H9 (cell line): ENCODE measurements at regions not wholly inside any gene's neighbourhood (a gene's known extent, or its start where the extent isn't known, plus 50 kb on each side); places are given as distances from the start of the nearest gene placed in this dataset.

ENCODE experiments used
- DNase-seq: peaks from one replicate; pipeline ENCODE4 v3.0.0-alpha.2; 2017
- H2AFZ ChIP-seq: one replicate; pipeline ENCODE4 v1.6.1; 2013; ENCODE audit warnings: mild to moderate bottlenecking, low read length, control low read depth, moderate library complexity
- H2AK5ac ChIP-seq: 2 replicates; pipeline ENCODE4 v1.6.1; 2013; ENCODE audit warnings: low read length, control low read depth, mixed read lengths; ENCODE audit not compliant: insufficient read length
- H2BK120ac ChIP-seq: one replicate; pipeline ENCODE4 v1.6.1; 2013; ENCODE audit warnings: low read depth, mild to moderate bottlenecking, low read length, control low read depth, inconsistent platforms; ENCODE audit not compliant: poor library complexity, severe bottlenecking
- H2BK12ac ChIP-seq: 2 replicates; pipeline ENCODE4 v1.6.1; 2013; ENCODE audit warnings: low read length, control low read depth, mixed read lengths, low read depth; ENCODE audit not compliant: insufficient read length
- H2BK15ac ChIP-seq: 2 replicates; pipeline ENCODE4 v1.6.1; 2013; ENCODE audit warnings: low read depth, low read length, control low read depth
- H2BK20ac ChIP-seq: one replicate; pipeline ENCODE4 v1.6.1; 2013; ENCODE audit warnings: low read depth, mild to moderate bottlenecking, low read length, control low read depth, inconsistent platforms; ENCODE audit not compliant: poor library complexity, severe bottlenecking
- H2BK5ac ChIP-seq: 2 replicates; pipeline ENCODE4 v1.6.1; 2013; ENCODE audit warnings: low read length, control low read depth, mixed read lengths; ENCODE audit not compliant: insufficient read length
- H3K14ac ChIP-seq: 2 replicates; pipeline ENCODE4 v1.6.1; 2013; ENCODE audit warnings: low read length, control low read depth; ENCODE audit not compliant: insufficient read depth
- H3K18ac ChIP-seq: 2 replicates; pipeline ENCODE4 v1.6.1; 2013; ENCODE audit warnings: low read depth, mild to moderate bottlenecking, mixed read lengths, low read length, control low read depth; ENCODE audit not compliant: insufficient read length
- H3K23ac ChIP-seq: 2 replicates; pipeline ENCODE4 v1.6.1; 2013; ENCODE audit warnings: low read length, control low read depth, mixed read lengths, low read depth; ENCODE audit not compliant: insufficient read length
- H3K23me2 ChIP-seq: 2 replicates; pipeline ENCODE4 v1.6.1; 2013; ENCODE audit warnings: low read depth, mild to moderate bottlenecking, mixed read lengths, low read length, control low read depth; ENCODE audit not compliant: insufficient read length, poor library complexity, severe bottlenecking
- H3K27ac ChIP-seq: 2 replicates; pipeline ENCODE4 v1.5.1; 2013; ENCODE audit warnings: low read length, control low read depth, mixed read lengths, low read depth; ENCODE audit not compliant: insufficient read length
- H3K27me3 ChIP-seq: 2 replicates; pipeline ENCODE4 v1.6.1; 2013; ENCODE audit warnings: low read length, control low read depth, inconsistent platforms; ENCODE audit not compliant: insufficient read depth
- H3K4ac ChIP-seq: 2 replicates; pipeline ENCODE4 v1.6.1; 2013; ENCODE audit warnings: low read depth, mild to moderate bottlenecking, control low read depth, inconsistent platforms, low read length, moderate library complexity
- H3K4me1 ChIP-seq: 2 replicates; pipeline ENCODE4 v1.6.1; 2013; ENCODE audit warnings: low read length, control low read depth, inconsistent platforms; ENCODE audit not compliant: insufficient read depth
- H3K4me2 ChIP-seq: 2 replicates; pipeline ENCODE4 v1.6.1; 2013; ENCODE audit warnings: low read length, control low read depth, mixed read lengths; ENCODE audit not compliant: insufficient read length, insufficient read depth
- H3K56ac ChIP-seq: 2 replicates; pipeline ENCODE4 v1.6.1; 2013; ENCODE audit warnings: low read depth, mild to moderate bottlenecking, mixed read lengths, low read length, control low read depth; ENCODE audit not compliant: insufficient read length
- H3K79me1 ChIP-seq: 2 replicates; pipeline ENCODE4 v1.6.1; 2013; ENCODE audit warnings: low read depth, mild to moderate bottlenecking, moderate library complexity, low read length, control low read depth, inconsistent platforms; ENCODE audit not compliant: insufficient read depth, poor library complexity, severe bottlenecking
- H3K79me2 ChIP-seq: 2 replicates; pipeline ENCODE4 v1.6.1; 2013; ENCODE audit warnings: low read length, control low read depth, inconsistent platforms; ENCODE audit not compliant: insufficient read depth
- H3K9ac ChIP-seq: 2 replicates; pipeline ENCODE4 v1.6.1; 2013; ENCODE audit warnings: low read length, control low read depth, mixed read lengths; ENCODE audit not compliant: insufficient read length; ENCODE audit errors: extremely low read depth
- H3K9me3 ChIP-seq: one replicate; pipeline ENCODE4 v1.6.1; 2013; ENCODE audit warnings: low read depth, low read length, inconsistent platforms; ENCODE audit not compliant: control insufficient read depth
- H3T11ph ChIP-seq: one replicate; pipeline ENCODE4 v1.6.1; 2013; ENCODE audit warnings: mild to moderate bottlenecking, low read length, control low read depth, inconsistent platforms
- H4K20me1 ChIP-seq: one replicate; pipeline ENCODE4 v1.6.1; 2013; ENCODE audit not compliant: control insufficient read depth, insufficient read length, insufficient read depth
- H4K5ac ChIP-seq: 2 replicates; pipeline ENCODE4 v1.6.1; 2013; ENCODE audit warnings: low read depth, mild to moderate bottlenecking, mixed read lengths, low read length, control low read depth; ENCODE audit not compliant: insufficient read length
- H4K8ac ChIP-seq: replicated peaks from 2 replicates; pipeline ENCODE4 v1.6.1; 2013; ENCODE audit warnings: low read length, control low read depth, mixed read lengths, low read depth; ENCODE audit not compliant: insufficient read length
- H4K91ac ChIP-seq: 2 replicates; pipeline ENCODE4 v1.6.1; 2013; ENCODE audit warnings: low read depth, mild to moderate bottlenecking, moderate library complexity, mixed read lengths, low read length, control low read depth; ENCODE audit not compliant: insufficient read length
- H3K27ac Mint-ChIP-seq, 3 experiments: 2 replicates in 2 of 3; 3 replicates in 1 of 3; pipeline ENCODE4 v1.8.0; 2020 to 2021; ENCODE audit warnings: mixed read lengths in 3 of 3, mild to moderate bottlenecking in 1 of 3, moderate library complexity in 1 of 3
- H3K27me3 Mint-ChIP-seq: 2 replicates; pipeline ENCODE4 v1.8.0; 2021; ENCODE audit warnings: low read depth, mild to moderate bottlenecking, moderate library complexity, mixed read lengths
- H3K36me3 Mint-ChIP-seq, 3 experiments: 2 replicates in 2 of 3; 3 replicates in 1 of 3; pipeline ENCODE4 v1.8.0; 2020 to 2021; ENCODE audit warnings: low read depth in 3 of 3, mixed read lengths in 3 of 3; ENCODE audit not compliant: insufficient read depth in 1 of 3
- H3K4me1 Mint-ChIP-seq, 2 experiments: 2 replicates each; pipeline ENCODE4 v1.8.0; 2020; ENCODE audit warnings: mixed read lengths in 2 of 2
- H3K4me3 Mint-ChIP-seq, 2 experiments: 2 replicates in 1 of 2; 3 replicates in 1 of 2; pipeline ENCODE4 v1.8.0; 2020 to 2021; ENCODE audit warnings: mild to moderate bottlenecking in 2 of 2, mixed read lengths in 2 of 2, moderate library complexity in 1 of 2
- H3K9me3 Mint-ChIP-seq, 2 experiments: 2 replicates in 1 of 2; 3 replicates in 1 of 2; pipeline ENCODE4 v1.8.0; 2020; ENCODE audit warnings: mild to moderate bottlenecking in 2 of 2, mixed read lengths in 2 of 2, moderate library complexity in 1 of 2
- WGBS: extraction: QIAGEN DNeasy Blood & Tissue Kit; methylation state at CpG from one replicate; pipeline ENCODE4 v1.1.7; 2013; ENCODE audit warnings: missing lambda C conversion rate, low lambda C conversion rate, mixed read lengths; ENCODE audit not compliant: insufficient read length; ENCODE audit errors: extremely low coverage; 5-methylcytosine and 5-hydroxymethylcytosine counted together
- TF ChIP-seq, protein P1 (sequence below): fragments of 200-600 bp; sonication (generic); conservative IDR thresholded peaks from 3 replicates; pipeline ENCODE4 v1.8.0; 2021; ENCODE audit warnings: antibody characterized with exemption, mild to moderate bottlenecking

DNA sequence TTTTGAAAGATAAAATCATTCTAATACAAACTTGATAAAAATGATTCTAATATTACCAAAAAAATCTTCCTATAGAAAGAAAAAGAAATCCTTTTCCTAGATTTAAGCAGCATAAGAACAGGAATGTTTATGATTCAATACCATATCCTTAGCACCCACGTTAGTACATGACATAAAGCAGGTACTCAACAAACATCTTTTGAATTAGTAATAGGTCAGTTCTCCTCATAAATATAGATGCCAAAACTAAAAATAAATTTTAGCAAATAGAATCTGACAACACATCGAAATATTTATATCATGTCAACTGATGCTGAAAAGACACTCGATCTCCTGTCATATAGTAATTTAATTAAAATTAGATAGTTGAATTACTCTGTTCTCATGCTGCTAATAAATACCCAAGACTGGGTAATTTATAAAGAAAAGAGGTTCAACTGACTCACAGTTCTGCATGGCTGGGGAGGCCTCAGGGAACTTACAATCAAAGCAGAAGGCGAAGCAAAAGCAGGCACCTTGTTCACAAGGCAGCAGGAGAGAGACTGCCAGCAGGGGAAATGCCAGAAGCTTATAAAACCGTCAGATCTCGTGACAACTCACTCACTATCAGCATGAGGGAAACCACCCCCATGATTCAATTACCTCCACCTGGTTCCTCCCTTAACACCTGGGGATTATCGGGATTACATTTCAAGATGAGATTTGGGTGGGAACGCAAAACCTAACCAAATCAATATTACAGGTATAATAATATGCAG lies 191.8 kb downstream of the HTR7 start:
- DNase-seq, result no peak
- Histone ChIP-seq H3K56ac (no peak overlapping the region), H4K8ac (no peak overlapping the region), H4K20me1 (no peaks in the 10 kb centered on the region), H3K4me2 (no peak overlapping the region), H2BK12ac (no peak overlapping the region), H3K27me3 (no peaks in the 10 kb centered on the region), H2BK20ac (no peak overlapping the region), H3K27ac (no peak overlapping the region), H3K9me3 (no peaks in the 10 kb centered on the region), H2AFZ (no peak overlapping the region), H3K14ac (no peak overlapping the region), H3K23me2 (no peaks in the 10 kb centered on the region), H3K4ac (no peak overlapping the region), H3K23ac (no peak overlapping the region), H4K91ac (no peak overlapping the region), H2BK15ac (no peak overlapping the region), H3K9ac (no peak overlapping the region), H2BK5ac (no peak overlapping the region), H3T11ph (no peak overlapping the region), H3K18ac (no peak overlapping the region), H3K4me1 (no peaks in the 10 kb centered on the region), H2BK120ac (no peak overlapping the region), H2AK5ac (no peak overlapping the region), H3K79me2 (no peaks in the 10 kb centered on the region), H3K79me1 (no peaks in the 10 kb centered on the region), H4K5ac (no peak overlapping the region)
- Mint-ChIP-seq H3K4me3 (no peak overlapping the region), H3K36me3 (peaks cover 0 to 13% (median 0%) of the 10 kb centered on the region in 3 experiments; a peak in 3 of 7 replicates), H3K4me1 (peaks cover 4 to 18% of the 10 kb centered on the region in 2 experiments; a peak in 3 of 4 replicates), H3K9me3 (peaks cover 0 to 2% of the 10 kb centered on the region in 2 experiments; a peak in 2 of 5 replicates), H3K27ac (no peak overlapping the region), H3K27me3 (no peaks in the 10 kb centered on the region; the same call in 1 of the 2 replicates)
- WGBS, result no CpG with 5 or more reads among the region's 8 CpGs
- TF ChIP-seq, protein P1, sequence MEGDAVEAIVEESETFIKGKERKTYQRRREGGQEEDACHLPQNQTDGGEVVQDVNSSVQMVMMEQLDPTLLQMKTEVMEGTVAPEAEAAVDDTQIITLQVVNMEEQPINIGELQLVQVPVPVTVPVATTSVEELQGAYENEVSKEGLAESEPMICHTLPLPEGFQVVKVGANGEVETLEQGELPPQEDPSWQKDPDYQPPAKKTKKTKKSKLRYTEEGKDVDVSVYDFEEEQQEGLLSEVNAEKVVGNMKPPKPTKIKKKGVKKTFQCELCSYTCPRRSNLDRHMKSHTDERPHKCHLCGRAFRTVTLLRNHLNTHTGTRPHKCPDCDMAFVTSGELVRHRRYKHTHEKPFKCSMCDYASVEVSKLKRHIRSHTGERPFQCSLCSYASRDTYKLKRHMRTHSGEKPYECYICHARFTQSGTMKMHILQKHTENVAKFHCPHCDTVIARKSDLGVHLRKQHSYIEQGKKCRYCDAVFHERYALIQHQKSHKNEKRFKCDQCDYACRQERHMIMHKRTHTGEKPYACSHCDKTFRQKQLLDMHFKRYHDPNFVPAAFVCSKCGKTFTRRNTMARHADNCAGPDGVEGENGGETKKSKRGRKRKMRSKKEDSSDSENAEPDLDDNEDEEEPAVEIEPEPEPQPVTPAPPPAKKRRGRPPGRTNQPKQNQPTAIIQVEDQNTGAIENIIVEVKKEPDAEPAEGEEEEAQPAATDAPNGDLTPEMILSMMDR, result no peak
